ENCODE measurements at regions not wholly inside any gene's neighbourhood (a gene's known extent, or its start where the extent isn't known, plus 50 kb on each side); places are given as distances from the start of the nearest gene placed in this dataset.

- TF ChIP-seq POLR2AphosphoS5 (IDR thresholded peaks at IDR 0.05; ENCODE audit: low read depth, low read length) (no peak), POLR2A (IDR thresholded peaks at IDR 0.05; ENCODE audit: low read depth, low read length) (no peak), TAF1 (IDR thresholded peaks at IDR 0.05; ENCODE audit: borderline replicate concordance, low read depth, low read length) (no peak)
Measured at GRCh38 chr1:56411484-56412180, 167.7 kb downstream of the PLPP3 start.
